Activated T-cell treated with anti-CD3 and anti-CD28 coated beads for 24 hours (primary cell): ENCODE measurements at regions not wholly inside any gene's neighbourhood (a gene's known extent, or its start where the extent isn't known, plus 50 kb on each side); places are given as distances from the start of the nearest gene placed in this dataset.
"Not testable (repeated sequence)": the region's sequence is repeated elsewhere in the genome, so short reads cannot be mapped to it uniquely, and the experiment has no call there.

Experiments used
- DNase-seq: peaks from one replicate; pipeline ENCODE4 v3.0.0-alpha.2; 2020; ENCODE audit warnings: low read depth

- no peak for DNase-seq
Measured at GRCh38 chr14:22190411-22191191, 398.4 kb downstream of the DAD1 start.

- DNase-seq, result no peak
Measured at GRCh38 chr14:22189881-22190280, 399.1 kb downstream of the DAD1 start.

- DNase-seq, result no peak
Measured at GRCh38 chr14:22188318-22188717, 400.7 kb downstream of the DAD1 start.

GRCh38 chr14:22185789-22186188, 403.2 kb downstream of the DAD1 start:
- DNase-seq, result no peak

GRCh38 chr14:22185191-22185590, 403.8 kb downstream of the DAD1 start:
- no peak for DNase-seq

GRCh38 chr14:22184830-22185168, 404.2 kb downstream of the DAD1 start:
- DNase-seq, result no peak

GRCh38 chr14:22184157-22184829, 404.7 kb downstream of the DAD1 start:
- no peak for DNase-seq

GRCh38 chr14:22180045-22180444, 409.0 kb downstream of the DAD1 start:
- DNase-seq, result no peak

GRCh38 chr14:22179190-22179589, 409.8 kb downstream of the DAD1 start:
- no peak for DNase-seq

GRCh38 chr14:22178333-22178839, 410.6 kb downstream of the DAD1 start:
- DNase-seq, result no peak

- no peak for DNase-seq
Measured at GRCh38 chr14:22177870-22178269, 411.2 kb downstream of the DAD1 start.

- DNase-seq, result no peak
Measured at GRCh38 chr14:22176957-22177356, 412.1 kb downstream of the DAD1 start.

- not testable (repeated sequence) for DNase-seq
Measured at GRCh38 chr14:22175278-22175558, 413.8 kb downstream of the DAD1 start.

- no peak for DNase-seq
Measured at GRCh38 chr14:22174412-22175277, 414.4 kb downstream of the DAD1 start.

- DNase-seq, result no peak
Measured at GRCh38 chr14:22168092-22168955, 420.7 kb downstream of the DAD1 start.

- no peak for DNase-seq
Measured at GRCh38 chr14:22164616-22165015, 424.4 kb downstream of the DAD1 start.

GRCh38 chr14:22163051-22163450, 426.0 kb downstream of the DAD1 start:
- DNase-seq, result no peak

GRCh38 chr14:22159957-22160356, 429.1 kb downstream of the DAD1 start:
- no peak for DNase-seq

GRCh38 chr14:22159099-22159498, 429.9 kb downstream of the DAD1 start:
- DNase-seq, result no peak

GRCh38 chr14:22158560-22158959, 430.5 kb downstream of the DAD1 start:
- DNase-seq, result no peak

GRCh38 chr14:22155571-22155970, 433.5 kb downstream of the DAD1 start:
- DNase-seq, result no peak

- DNase-seq, result no peak
Measured at GRCh38 chr14:22152903-22153302, 436.1 kb downstream of the DAD1 start.
